ENCODE measurements at regions not wholly inside any gene's neighbourhood (a gene's known extent, or its start where the extent isn't known, plus 50 kb on each side); places are given as distances from the start of the nearest gene placed in this dataset.

- TF ChIP-seq EZH2 (IDR thresholded peaks at IDR 0.05; ENCODE audit: low read length, unreplicated experiment) (no peak), CTCF (conservative IDR thresholded peaks at IDR 0.05; ENCODE audit: low read depth, low read length) (no peak), EZH2phosphoT487 (IDR thresholded peaks at IDR 0.05; ENCODE audit: borderline replicate concordance, low read length) (no peak)
Observed at GRCh38 chr13:39185326-39185725, 147.1 kb downstream of the NHLRC3 start.
